ENCODE measurements at regions not wholly inside any gene's neighbourhood (a gene's known extent, or its start where the extent isn't known, plus 50 kb on each side); places are given as distances from the start of the nearest gene placed in this dataset.

GRCh38 chr5:143671021-143671420, 140.9 kb upstream of the HMHB1 start:
- H3K9me3 Mint-ChIP-seq = peaks cover 4% of the 10 kb centered on the region
- ChIA-PET CTCF (no interaction called here), POLR2A (no interaction called here)
- no peak overlapping the region for H3K27ac Mint-ChIP-seq
- intact Hi-C loops (cut with micrococcal nuclease) = loop anchor here (10.0 kb wide), 1 partner anchor 456 kb away; no protein-coding TSS in a partner anchor
- DNase-seq = no peak
- no peaks in the 10 kb centered on the region for H3K36me3 Mint-ChIP-seq
- H3K4me3 Mint-ChIP-seq = no peak overlapping the region
- H3K4me1 Mint-ChIP-seq (ENCODE audit: low read depth) = no peaks in the 10 kb centered on the region
- H3K27me3 Mint-ChIP-seq = peaks cover 8% of the 10 kb centered on the region

GRCh38 chr5:143665866-143666265, 146.1 kb upstream of the HMHB1 start:
- Mint-ChIP-seq H3K27me3 (no peaks in the 10 kb centered on the region), H3K4me1 (ENCODE audit: low read depth) (no peaks in the 10 kb centered on the region), H3K9me3 (peaks cover 4% of the 10 kb centered on the region), H3K27ac (no peak overlapping the region), H3K4me3 (no peak overlapping the region), H3K36me3 (no peaks in the 10 kb centered on the region)
- CTCF ChIA-PET = no interaction called here
- POLR2A ChIA-PET = no interaction called here
- DNase-seq = no peak
- intact Hi-C loops (cut with micrococcal nuclease) = no loop called here

GRCh38 chr5:143664623-143665022, 147.3 kb upstream of the HMHB1 start:
- no peaks in the 10 kb centered on the region for H3K27me3 Mint-ChIP-seq
- CTCF ChIA-PET = no interaction called here

GRCh38 chr5:143663872-143664271, 148.1 kb upstream of the HMHB1 start:
- Mint-ChIP-seq H3K27ac (no peak overlapping the region), H3K36me3 (no peaks in the 10 kb centered on the region), H3K4me3 (no peak overlapping the region), H3K9me3 (no peaks in the 10 kb centered on the region), H3K4me1 (ENCODE audit: low read depth) (no peaks in the 10 kb centered on the region), H3K27me3 (no peaks in the 10 kb centered on the region)
- CTCF ChIA-PET = no interaction called here
- no peak for DNase-seq
- POLR2A ChIA-PET = no interaction called here
- intact Hi-C loops (cut with micrococcal nuclease) = no loop called here

More at GRCh38 chr5:143664623-143665022, 147.3 kb upstream of the HMHB1 start:
- H3K27ac Mint-ChIP-seq = no peak overlapping the region
- H3K36me3 Mint-ChIP-seq = no peaks in the 10 kb centered on the region
- no peaks in the 10 kb centered on the region for H3K4me1 Mint-ChIP-seq (ENCODE audit: low read depth)
- POLR2A ChIA-PET = no interaction called here
- intact Hi-C loops (cut with micrococcal nuclease) = no loop called here
- H3K4me3 Mint-ChIP-seq = no peak overlapping the region
- DNase-seq = no peak
- H3K9me3 Mint-ChIP-seq = no peaks in the 10 kb centered on the region

- intact Hi-C loops (cut with micrococcal nuclease) = no loop called here
Observed at GRCh38 chr5:143662020-143662419, 149.9 kb upstream of the HMHB1 start.

GRCh38 chr5:143660625-143661024, 151.3 kb upstream of the HMHB1 start:
- Mint-ChIP-seq H3K4me1 (ENCODE audit: low read depth) (no peaks in the 10 kb centered on the region), H3K36me3 (no peaks in the 10 kb centered on the region), H3K4me3 (no peak overlapping the region), H3K27ac (no peak overlapping the region), H3K27me3 (no peaks in the 10 kb centered on the region), H3K9me3 (no peaks in the 10 kb centered on the region)
- ChIA-PET CTCF (no interaction called here), POLR2A (no interaction called here)
- intact Hi-C loops (cut with micrococcal nuclease) = no loop called here
- DNase-seq = no peak

More at GRCh38 chr5:143662020-143662419, 149.9 kb upstream of the HMHB1 start:
- ChIA-PET CTCF (no interaction called here), POLR2A (no interaction called here)
- Mint-ChIP-seq H3K9me3 (no peaks in the 10 kb centered on the region), H3K36me3 (no peaks in the 10 kb centered on the region), H3K27ac (no peak overlapping the region), H3K27me3 (no peaks in the 10 kb centered on the region), H3K4me1 (ENCODE audit: low read depth) (no peaks in the 10 kb centered on the region), H3K4me3 (no peak overlapping the region)
- DNase-seq = no peak

- no peak for DNase-seq
- intact Hi-C loops (cut with micrococcal nuclease) = no loop called here
- Mint-ChIP-seq H3K27ac (no peak overlapping the region), H3K4me1 (ENCODE audit: low read depth) (no peaks in the 10 kb centered on the region), H3K4me3 (no peak overlapping the region), H3K27me3 (no peaks in the 10 kb centered on the region), H3K36me3 (no peaks in the 10 kb centered on the region), H3K9me3 (no peaks in the 10 kb centered on the region)
- ChIA-PET POLR2A (no interaction called here), CTCF (no interaction called here)
Observed at GRCh38 chr5:143659599-143660238, 152.2 kb upstream of the HMHB1 start.

- no peaks in the 10 kb centered on the region for H3K27me3 Mint-ChIP-seq
- DNase-seq = no peak
- H3K9me3 Mint-ChIP-seq = no peaks in the 10 kb centered on the region
- no peak overlapping the region for H3K4me3 Mint-ChIP-seq
- no peaks in the 10 kb centered on the region for H3K36me3 Mint-ChIP-seq
- H3K27ac Mint-ChIP-seq = no peak overlapping the region
- POLR2A ChIA-PET = no interaction called here
- CTCF ChIA-PET = no interaction called here
- intact Hi-C loops (cut with micrococcal nuclease) = no loop called here
- no peaks in the 10 kb centered on the region for H3K4me1 Mint-ChIP-seq (ENCODE audit: low read depth)
Observed at GRCh38 chr5:143658956-143659355, 153.0 kb upstream of the HMHB1 start.

GRCh38 chr5:143657647-143658285, 154.2 kb upstream of the HMHB1 start:
- ChIA-PET POLR2A (no interaction called here), CTCF (no interaction called here)
- intact Hi-C loops (cut with micrococcal nuclease) = no loop called here
- Mint-ChIP-seq H3K36me3 (no peaks in the 10 kb centered on the region), H3K4me3 (no peak overlapping the region), H3K27me3 (peaks cover 2% of the 10 kb centered on the region), H3K4me1 (ENCODE audit: low read depth) (peaks cover 8% of the 10 kb centered on the region), H3K27ac (no peak overlapping the region), H3K9me3 (no peaks in the 10 kb centered on the region)
- no peak for DNase-seq

- Mint-ChIP-seq H3K9me3 (no peaks in the 10 kb centered on the region), H3K27ac (peak overlapping the region; percentile 5), H3K27me3 (peaks cover 2% of the 10 kb centered on the region), H3K36me3 (no peaks in the 10 kb centered on the region), H3K4me3 (no peak overlapping the region), H3K4me1 (ENCODE audit: low read depth) (peaks cover 18% of the 10 kb centered on the region)
- DNase-seq = no peak
- ChIA-PET CTCF (interaction anchor here (0.9 to 1.7 kb wide), 3 partner anchors 40 to 651 kb away, joined by 4 to 5 read pairs (median 4); no protein-coding TSS in a partner anchor), POLR2A (interaction anchor here (1.8 kb wide), 1 partner anchor 48 kb away, joined by 7 read pairs; no protein-coding TSS in a partner anchor)
- intact Hi-C loops (cut with micrococcal nuclease) = loop anchor here (1.0 to 5.0 kb wide), 6 partner anchors 24 to 535 kb away; no protein-coding TSS in a partner anchor
Observed at GRCh38 chr5:143653766-143654282, 158.1 kb upstream of the HMHB1 start.

- H3K36me3 Mint-ChIP-seq = no peaks in the 10 kb centered on the region
- DNase-seq = peak; percentile 15
- ChIA-PET POLR2A (interaction anchor here (1.8 kb wide), 1 partner anchor 48 kb away, joined by 7 read pairs; no protein-coding TSS in a partner anchor), CTCF (interaction anchor here (0.9 to 1.7 kb wide), 3 partner anchors 41 to 651 kb away, joined by 4 to 5 read pairs (median 4); no protein-coding TSS in a partner anchor)
- no peaks in the 10 kb centered on the region for H3K9me3 Mint-ChIP-seq
- H3K4me1 Mint-ChIP-seq (ENCODE audit: low read depth) = peaks cover 19% of the 10 kb centered on the region
- peaks cover 2% of the 10 kb centered on the region for H3K27me3 Mint-ChIP-seq
- H3K27ac Mint-ChIP-seq = peak overlapping the region; percentile 5
- H3K4me3 Mint-ChIP-seq = no peak overlapping the region
- intact Hi-C loops (cut with micrococcal nuclease) = loop anchor here (1.0 to 5.0 kb wide), 6 partner anchors 25 to 536 kb away; no protein-coding TSS in a partner anchor
Observed at GRCh38 chr5:143653256-143653655, 158.7 kb upstream of the HMHB1 start.

- CTCF ChIA-PET = interaction anchor here (1.7 kb wide), 1 partner anchor 649 kb away, joined by 4 read pairs; no protein-coding TSS in a partner anchor
- Mint-ChIP-seq H3K27ac (peak overlapping the region; percentile 11), H3K4me3 (no peak overlapping the region), H3K9me3 (no peaks in the 10 kb centered on the region), H3K4me1 (ENCODE audit: low read depth) (peaks cover 19% of the 10 kb centered on the region), H3K27me3 (peaks cover 2% of the 10 kb centered on the region), H3K36me3 (no peaks in the 10 kb centered on the region)
- peak; percentile 62 for DNase-seq
- intact Hi-C loops (cut with micrococcal nuclease) = loop anchor here (2.0 to 5.0 kb wide), 3 partner anchors 41 to 537 kb away; no protein-coding TSS in a partner anchor
- POLR2A ChIA-PET = interaction anchor here (1.8 kb wide), 1 partner anchor 47 kb away, joined by 7 read pairs; no protein-coding TSS in a partner anchor
Observed at GRCh38 chr5:143652108-143652700, 159.8 kb upstream of the HMHB1 start.
